COR-L47 (cell line): ENCODE measurements at regions not wholly inside any gene's neighbourhood (a gene's known extent, or its start where the extent isn't known, plus 50 kb on each side); places are given as distances from the start of the nearest gene placed in this dataset.

Experiments
- DNase-seq: peaks from one replicate; lab custom pipeline; 2025; lab: John Stamatoyannopoulos, UW

GRCh38 chr2:41691561-41691960 is 356.3 kb upstream of the PKDCC start:
- no peak for DNase-seq

DNA sequence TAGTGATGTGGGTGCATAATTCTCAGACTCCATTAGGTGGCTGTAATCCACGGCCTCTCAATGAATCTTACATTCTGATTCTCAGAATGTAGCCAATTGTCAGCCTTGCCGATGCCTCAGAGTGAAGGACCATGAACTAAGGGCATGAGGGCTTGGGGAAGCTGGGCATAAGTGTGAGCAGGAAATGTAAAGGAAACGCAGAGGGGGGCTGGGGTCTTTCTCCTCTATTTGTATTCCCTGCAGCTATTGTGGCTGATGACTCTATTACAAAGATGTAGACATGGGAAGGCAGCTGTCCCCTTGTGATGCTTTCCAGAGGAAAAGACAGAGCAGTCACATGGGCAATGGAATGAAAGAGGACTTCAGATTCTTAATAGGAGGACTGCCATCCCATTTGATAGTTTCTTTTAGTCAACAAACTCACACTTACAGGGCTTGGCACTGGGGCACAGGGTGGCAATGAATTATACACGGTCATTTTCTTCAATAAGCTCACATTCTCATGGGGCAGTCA is 353.2 kb upstream of the PKDCC start:
- DNase-seq: no peak

GRCh38 chr2:41695198-41696113 is 352.4 kb upstream of the PKDCC start:
- DNase-seq: no peak

DNA sequence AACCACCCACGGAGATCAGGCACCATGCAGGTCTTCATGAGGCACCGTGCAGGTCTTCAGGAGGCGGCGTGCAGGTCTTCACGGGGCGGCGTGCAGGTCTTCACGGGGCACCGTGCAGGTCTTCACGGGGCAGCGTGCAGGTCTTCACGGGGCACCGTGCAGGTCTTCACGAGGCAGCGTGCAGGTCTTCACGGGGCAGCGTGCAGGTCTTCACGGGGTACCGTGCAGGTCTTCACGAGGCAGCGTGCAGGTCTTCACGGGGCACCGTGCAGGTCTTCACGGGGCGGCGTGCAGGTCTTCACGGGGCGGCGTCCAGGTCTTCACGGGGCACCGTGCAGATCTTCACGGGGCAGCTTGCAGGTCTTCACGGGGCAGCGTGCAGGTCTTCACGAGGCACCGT is 350.4 kb upstream of the PKDCC start:
- no peak for DNase-seq

DNA sequence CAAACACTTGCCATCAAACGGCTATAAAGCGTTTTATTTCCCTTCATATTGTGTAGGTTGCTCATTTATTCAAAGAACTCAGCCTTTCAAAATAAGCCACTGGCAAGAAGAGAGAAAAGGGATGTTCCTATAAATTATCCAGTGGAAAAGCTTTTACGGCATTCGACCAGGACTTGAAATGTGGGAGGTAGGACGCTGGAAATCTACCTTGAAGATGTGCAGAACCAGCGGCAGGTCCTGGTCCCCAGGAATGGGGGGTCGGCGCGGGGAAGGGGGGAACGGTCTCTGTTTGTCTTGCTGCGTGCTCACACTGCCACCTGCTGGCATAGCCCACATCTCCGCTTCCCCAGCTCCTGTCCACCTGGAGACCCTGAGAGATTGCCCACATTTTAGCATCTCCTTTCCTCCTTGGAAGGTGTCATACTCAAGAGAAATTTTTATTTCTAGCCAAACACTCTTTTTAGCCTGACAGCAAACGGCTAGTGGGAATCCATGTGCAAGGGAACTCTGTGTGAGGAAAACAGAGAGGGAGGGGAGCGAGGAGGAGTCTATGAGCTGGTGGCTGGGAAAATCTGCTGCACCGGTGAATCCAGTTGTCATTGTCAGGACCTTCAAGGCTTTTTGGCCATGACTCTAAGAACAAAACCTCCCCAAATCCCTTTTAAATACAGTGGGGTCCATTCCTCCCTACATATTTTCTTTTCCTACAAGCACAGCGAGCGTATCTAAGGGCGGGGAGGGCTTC is 349.0 kb upstream of the PKDCC start:
- DNase-seq: peak; percentile 7

- no peak for DNase-seq
Measured at GRCh38 chr2:41701231-41701630, 346.6 kb upstream of the PKDCC start.

- no peak for DNase-seq
Measured at GRCh38 chr2:41703123-41703522, 344.7 kb upstream of the PKDCC start.

DNA sequence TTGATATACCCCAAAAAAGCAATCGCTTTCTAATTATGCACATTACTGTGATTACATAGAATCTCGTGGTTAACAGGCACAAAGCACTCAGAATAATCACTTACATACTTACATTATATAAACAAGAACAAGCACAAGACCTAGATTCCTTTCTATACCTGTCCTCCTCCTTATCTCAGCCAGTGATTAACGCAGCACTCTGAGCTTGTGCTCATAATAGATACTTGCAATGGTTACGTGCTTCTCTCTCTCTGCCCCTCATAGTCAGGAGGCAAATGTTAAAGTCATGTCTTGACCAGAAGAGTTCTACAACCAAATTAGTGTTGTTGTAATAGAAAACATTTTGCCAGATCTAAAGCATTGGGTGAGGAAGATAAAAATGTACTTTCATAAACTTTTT is 342.2 kb upstream of the PKDCC start:
- DNase-seq: no peak

GRCh38 chr2:41706286-41706685 is 341.5 kb upstream of the PKDCC start:
- DNase-seq: no peak

DNA sequence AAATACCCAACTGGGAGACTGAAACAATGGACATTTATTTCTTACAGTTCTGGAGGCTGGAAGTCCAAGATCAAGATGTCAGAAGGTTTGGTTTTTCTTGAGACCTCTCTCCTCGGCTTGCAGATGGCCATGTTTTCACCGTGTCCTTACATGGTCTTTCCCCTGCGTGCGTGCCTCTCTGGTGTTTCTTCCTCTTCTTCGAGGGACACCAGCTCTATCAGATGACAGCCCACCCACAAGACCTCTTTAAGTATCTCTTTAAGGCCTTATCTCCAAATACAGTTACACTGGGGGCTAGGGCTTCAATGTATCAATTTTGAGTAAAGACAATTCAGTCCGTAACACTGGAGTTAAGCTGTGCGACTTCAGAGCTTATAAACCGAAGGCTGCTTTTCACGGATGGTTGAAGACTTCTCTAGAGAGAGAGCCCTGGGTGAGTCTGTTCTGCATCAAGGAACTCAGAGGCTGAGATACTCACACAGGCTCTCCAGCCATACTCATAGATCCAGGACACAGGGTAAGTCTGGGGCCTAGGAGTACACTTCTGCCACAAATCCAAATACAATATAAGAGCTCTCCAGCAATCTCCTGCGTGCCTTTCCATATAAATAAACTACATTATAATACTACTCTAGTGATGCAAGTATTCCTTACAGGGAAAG is 339.9 kb upstream of the PKDCC start:
- no peak for DNase-seq

DNA sequence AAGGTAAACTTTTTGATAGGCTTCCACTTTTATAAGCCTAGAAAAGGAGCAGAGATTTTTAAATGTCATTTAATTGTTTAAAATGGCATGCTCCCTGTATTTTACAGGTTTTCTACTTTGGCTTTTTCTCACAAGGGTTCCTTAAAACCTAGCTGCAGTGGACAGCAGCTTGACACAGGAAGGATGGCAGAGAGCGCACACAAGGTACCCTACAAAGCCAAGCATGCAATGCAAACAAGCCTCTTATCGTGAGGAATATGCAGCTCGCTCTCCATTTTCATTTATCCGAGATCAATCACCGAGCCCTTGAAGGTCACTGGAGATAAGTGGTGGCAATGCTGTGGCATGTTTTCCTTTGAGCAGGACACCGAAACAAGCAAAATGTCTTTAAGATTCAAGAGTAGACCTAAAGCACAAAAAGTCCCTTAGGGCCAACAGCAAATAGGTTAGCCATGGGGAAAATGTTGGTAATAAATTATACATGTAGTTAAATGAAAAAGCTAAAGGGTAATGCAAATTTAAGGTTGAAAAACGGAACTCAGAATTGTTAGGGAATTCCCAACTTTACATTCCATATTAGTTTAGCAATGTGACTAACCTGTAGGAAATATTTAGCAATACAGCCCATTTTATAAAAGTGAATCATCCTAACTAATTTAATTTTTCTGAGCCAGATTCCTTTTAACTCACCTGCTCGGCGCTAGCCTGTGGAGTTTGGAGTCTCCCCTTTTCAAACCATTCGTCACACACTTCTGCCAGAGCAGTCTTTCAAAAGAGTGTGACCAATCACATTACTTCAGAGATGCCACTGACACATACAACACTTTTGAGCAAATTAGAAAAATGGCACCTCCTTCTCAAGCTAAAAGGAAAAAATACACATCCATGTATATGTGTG is 337.9 kb upstream of the PKDCC start:
- DNase-seq: no peak

DNA sequence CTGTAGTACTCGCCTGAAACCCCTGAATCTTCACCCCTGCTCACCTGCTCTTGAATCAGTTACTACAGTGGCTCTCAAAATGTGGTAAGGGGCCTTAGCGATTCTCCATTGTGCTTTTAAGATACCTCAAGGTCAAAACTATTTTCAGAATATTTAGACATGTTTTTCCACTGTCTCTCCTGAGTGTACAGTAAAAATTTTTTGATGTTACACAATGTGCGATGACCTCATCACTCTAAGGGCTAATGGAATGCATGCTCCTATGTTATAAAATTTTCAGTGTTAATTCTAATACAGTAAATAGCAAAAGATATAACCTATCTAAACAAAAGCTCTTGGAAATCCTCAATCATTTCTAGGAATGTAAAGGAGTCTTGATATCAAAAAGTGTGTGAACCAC is 336.9 kb upstream of the PKDCC start:
- no peak for DNase-seq

DNA sequence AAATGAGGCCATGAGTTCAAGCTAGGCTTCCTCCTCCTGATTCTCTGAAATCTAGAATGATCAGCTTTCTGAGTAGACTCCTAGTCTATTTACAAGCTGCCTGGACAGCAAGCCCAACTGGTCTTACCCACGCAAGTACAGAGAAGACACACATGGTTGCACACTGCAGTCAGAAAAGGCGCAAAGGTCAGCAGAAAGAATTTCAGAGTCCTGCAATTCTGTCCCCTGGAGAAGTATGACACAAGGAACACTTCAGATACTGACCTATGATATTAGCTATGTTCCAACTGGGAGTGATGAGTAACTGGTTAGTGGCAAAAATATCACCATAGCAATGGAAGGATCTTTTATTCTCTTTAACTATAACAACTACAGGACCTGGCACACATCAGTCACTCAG is 336.1 kb upstream of the PKDCC start:
- DNase-seq: no peak

DNA sequence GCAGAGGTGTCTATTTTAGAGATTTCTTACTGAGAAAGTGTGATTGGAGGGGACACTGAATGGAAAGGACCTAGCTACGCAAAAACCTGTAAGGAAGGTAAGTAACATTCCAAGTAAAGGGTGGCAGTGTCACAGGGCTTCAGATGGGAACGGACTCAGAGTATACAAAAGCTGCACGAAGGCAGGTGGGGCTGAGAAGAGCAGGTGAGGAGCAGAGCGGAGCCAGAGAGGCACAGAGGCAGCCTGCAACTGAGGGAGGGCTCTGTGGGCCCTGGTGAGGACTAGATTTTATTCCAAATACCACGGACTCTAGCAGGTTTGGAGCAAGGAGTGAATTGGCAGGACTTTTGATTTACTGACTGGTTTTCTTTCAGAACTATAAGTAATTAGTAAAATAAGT is 331.3 kb upstream of the PKDCC start:
- DNase-seq: peak; percentile 54

DNA sequence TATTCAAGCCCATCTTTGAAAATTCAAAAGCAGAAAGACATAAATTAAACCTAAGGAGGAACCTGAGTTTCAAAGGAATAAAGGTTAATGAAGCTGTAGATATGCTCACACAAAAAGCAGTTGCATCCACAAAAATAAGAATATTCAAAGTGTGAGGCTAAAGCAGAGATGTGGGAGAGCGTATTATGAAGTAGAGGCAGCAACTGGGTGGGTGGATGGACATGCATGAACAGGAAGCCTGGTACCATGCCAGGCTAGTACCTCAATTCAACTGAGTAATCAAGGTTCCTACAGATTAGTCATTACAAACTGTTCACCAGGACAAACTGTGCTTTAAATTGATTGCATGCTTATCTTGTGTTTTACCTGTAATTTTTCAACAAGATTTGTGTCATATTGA is 330.0 kb upstream of the PKDCC start:
- peak; percentile 94 for DNase-seq

- no peak for DNase-seq
Measured at GRCh38 chr2:41718705-41719104, 329.1 kb upstream of the PKDCC start.

DNA sequence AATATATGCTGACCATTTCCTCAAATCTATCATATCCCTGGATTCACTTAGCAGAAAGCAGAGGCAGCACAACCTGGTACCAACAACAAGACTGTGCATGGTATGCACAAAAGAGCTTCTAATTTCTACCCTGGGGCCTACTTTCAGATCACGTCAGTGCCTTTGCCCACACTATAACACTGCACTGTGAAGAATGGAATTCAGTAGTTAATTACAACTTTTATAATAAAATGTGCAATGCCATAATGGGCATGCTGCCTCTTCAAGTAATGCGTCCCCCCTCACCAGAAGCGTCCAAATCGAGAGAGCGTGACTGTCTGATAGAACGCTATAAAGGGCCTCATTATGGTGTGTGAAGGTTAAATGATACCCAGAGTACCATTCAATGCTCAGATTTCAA is 328.1 kb upstream of the PKDCC start:
- DNase-seq: no peak

GRCh38 chr2:41720331-41721251 is 327.2 kb upstream of the PKDCC start:
- no peak for DNase-seq

- no peak for DNase-seq
Measured at GRCh38 chr2:41722668-41723369, 325.0 kb upstream of the PKDCC start.

DNA sequence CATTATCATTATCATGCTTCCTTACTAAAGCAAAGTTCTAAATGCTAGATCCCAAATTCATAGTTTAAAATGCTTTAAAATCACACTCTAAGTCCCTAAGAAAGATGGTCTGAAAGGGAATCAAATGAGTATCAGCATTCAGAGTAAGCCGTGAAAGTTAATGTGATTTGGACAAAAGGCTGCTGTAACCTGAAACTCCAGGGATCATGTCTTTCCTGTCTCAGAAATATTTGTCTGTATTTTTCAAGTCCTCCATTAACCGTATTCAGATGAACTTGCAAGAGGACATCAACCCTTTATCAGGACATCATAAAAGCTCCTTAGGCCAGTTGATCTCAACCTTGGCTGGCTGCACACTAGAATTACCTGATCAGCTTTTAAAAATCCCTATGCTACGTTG is 324.3 kb upstream of the PKDCC start:
- DNase-seq: no peak
